PC-9 (cell line): ENCODE measurements at regions not wholly inside any gene's neighbourhood (a gene's known extent, or its start where the extent isn't known, plus 50 kb on each side); places are given as distances from the start of the nearest gene placed in this dataset.

ENCODE experiments used
- BruUV-seq: library from RNA; stranded (reverse); fragments of 400-500 nt; replicated peaks from 2 replicates; lab custom pipeline; 2021; lab: Mats Ljungman, UMichigan
- CTCF ChIA-PET: fragments of 300-600 bp; sonication (Branson Sonifier 250); formaldehyde crosslinking; loops from one replicate; lab custom pipeline; 2022; ENCODE audit warnings: antibody characterized with exemption; lab: Charles Lee
- POLR2A ChIA-PET: fragments of 300-600 bp; sonication (Branson Sonifier 250); formaldehyde crosslinking; loops from one replicate; lab custom pipeline; 2022; ENCODE audit warnings: antibody characterized with exemption; ENCODE audit not compliant: unreplicated experiment; lab: Charles Lee
- DNase-seq, 2 experiments: peaks; one replicate each; pipeline versions ENCODE4 v3.0.0 to v3.0.0-alpha.2; 2015 to 2022; ENCODE audit warnings: mixed read lengths in 1 of 2
- H2AFZ ChIP-seq: fragments of 200-600 bp; sonication (generic); 2 replicates; pipeline ENCODE4 v1.8.1; 2017; ENCODE audit warnings: antibody characterized with exemption
- H3F3A ChIP-seq: fragments of 200-600 bp; sonication (generic); 2 replicates; pipeline ENCODE4 v1.8.1; 2017; ENCODE audit warnings: antibody characterized with exemption, mild to moderate bottlenecking, low read depth; ENCODE audit not compliant: insufficient read depth
- H3K27ac ChIP-seq: fragments of 200-600 bp; sonication (generic); 2 replicates; pipeline ENCODE4 v1.6.1; 2016; ENCODE audit warnings: mixed run types
- H3K27me3 ChIP-seq: fragments of 200-600 bp; sonication (generic); 2 replicates; pipeline ENCODE4 v1.6.1; 2016; ENCODE audit warnings: low read depth, mixed run types; ENCODE audit not compliant: insufficient read depth
- H3K36me3 ChIP-seq: fragments of 200-600 bp; sonication (generic); 2 replicates; pipeline ENCODE4 v1.6.1; 2016; ENCODE audit warnings: low read depth, mixed run types
- H3K4me1 ChIP-seq: fragments of 200-600 bp; sonication (generic); replicated peaks from 2 replicates; pipeline ENCODE4 v1.6.1; 2016; ENCODE audit warnings: mixed run types; ENCODE audit not compliant: insufficient read depth
- H3K4me2 ChIP-seq: fragments of 200-600 bp; sonication (generic); 2 replicates; pipeline ENCODE4 v1.6.1; 2017; ENCODE audit warnings: mixed run types
- H3K4me3 ChIP-seq: fragments of 200-600 bp; sonication (generic); 2 replicates; pipeline ENCODE4 v1.6.1; 2016; ENCODE audit warnings: mixed run types
- H3K79me2 ChIP-seq: fragments of 200-600 bp; sonication (generic); 2 replicates; pipeline ENCODE4 v1.6.1; 2017; ENCODE audit warnings: low read depth, mixed run types
- H3K9me2 ChIP-seq: fragments of 200-600 bp; sonication (generic); 2 replicates; pipeline ENCODE4 v1.8.1; 2017; ENCODE audit warnings: mild to moderate bottlenecking; ENCODE audit not compliant: insufficient read depth
- H3K9me3 ChIP-seq: fragments of 200-600 bp; sonication (generic); 2 replicates; pipeline ENCODE4 v1.8.1; 2016; ENCODE audit warnings: low read depth; ENCODE audit not compliant: insufficient read depth
- H4K20me1 ChIP-seq: fragments of 200-600 bp; sonication (generic); 2 replicates; pipeline ENCODE4 v1.8.1; 2017; ENCODE audit not compliant: insufficient read depth
- CTCF ChIP-seq: fragments of 200-600 bp; sonication (generic); conservative IDR thresholded peaks from 2 replicates; pipeline ENCODE4 v1.6.1; 2017; ENCODE audit warnings: mixed run types, antibody characterized with exemption, mild to moderate bottlenecking, moderate library complexity
- EZH2 ChIP-seq: fragments of 200-600 bp; sonication (generic); IDR thresholded peaks from 2 replicates; pipeline ENCODE4 v1.8.0; 2017; ENCODE audit warnings: antibody characterized with exemption, low read depth
- intact Hi-C: fragments of 100-400 bp; cut with micrococcal nuclease; formaldehyde crosslinking; loops from one replicate; pipeline ENCODE4 v1.10.0; 2022; ENCODE audit not compliant: unreplicated experiment

- Histone ChIP-seq H3K9me2 (no peaks in the 10 kb centered on the region), H3K79me2 (no peaks in the 10 kb centered on the region), H3K9me3 (no peaks in the 10 kb centered on the region), H3K36me3 (no peaks in the 10 kb centered on the region), H2AFZ (0 out of 2 replicates have a peak overlapping the region, but pooled peaks have one; percentile 8), H3K4me3 (no peak overlapping the region), H4K20me1 (no peaks in the 10 kb centered on the region), H3F3A (no peaks in the 10 kb centered on the region), H3K4me1 (no peaks in the 10 kb centered on the region), H3K27ac (no peak overlapping the region), H3K27me3 (no peaks in the 10 kb centered on the region), H3K4me2 (no peak overlapping the region)
- CTCF ChIA-PET: no interaction called here
- POLR2A ChIA-PET: no interaction called here
- intact Hi-C loops: no loop called here
- TF ChIP-seq CTCF: no peak
- TF ChIP-seq EZH2: no peak
- DNase-seq: peak in 1 of 2 experiments; percentile 37
- no TSS peak for BruUV-seq
These were observed 428.9 kb upstream of the GNPDA2 start for GRCh38 chr4:45155081-45155777.

- CTCF ChIA-PET: no interaction called here
- Histone ChIP-seq H4K20me1 (no peaks in the 10 kb centered on the region), H3K4me1 (no peaks in the 10 kb centered on the region), H3K4me2 (no peak overlapping the region), H3K9me3 (no peaks in the 10 kb centered on the region), H3K36me3 (no peaks in the 10 kb centered on the region), H2AFZ (no peak overlapping the region), H3F3A (no peaks in the 10 kb centered on the region), H3K27me3 (no peaks in the 10 kb centered on the region), H3K27ac (no peak overlapping the region), H3K79me2 (no peaks in the 10 kb centered on the region), H3K9me2 (no peaks in the 10 kb centered on the region), H3K4me3 (no peak overlapping the region)
- DNase-seq: no peak
- intact Hi-C loops: no loop called here
- BruUV-seq: no TSS peak
- POLR2A ChIA-PET: no interaction called here
- TF ChIP-seq EZH2: no peak
- TF ChIP-seq CTCF: no peak
These were observed 421.5 kb upstream of the GNPDA2 start for GRCh38 chr4:45147866-45148265.

- Histone ChIP-seq H3F3A (no peaks in the 10 kb centered on the region), H4K20me1 (no peaks in the 10 kb centered on the region), H3K4me2 (no peak overlapping the region), H3K4me3 (no peak overlapping the region), H2AFZ (no peak overlapping the region), H3K9me3 (no peaks in the 10 kb centered on the region), H3K4me1 (no peaks in the 10 kb centered on the region), H3K27ac (no peak overlapping the region), H3K9me2 (no peaks in the 10 kb centered on the region), H3K27me3 (no peaks in the 10 kb centered on the region), H3K36me3 (no peaks in the 10 kb centered on the region), H3K79me2 (no peaks in the 10 kb centered on the region)
- intact Hi-C loops: no loop called here
- no peak for DNase-seq
- POLR2A ChIA-PET: no interaction called here
- CTCF ChIA-PET: no interaction called here
- TF ChIP-seq EZH2: no peak
- TF ChIP-seq CTCF: no peak
- no TSS peak for BruUV-seq
These were observed 404.7 kb upstream of the GNPDA2 start for GRCh38 chr4:45131020-45131419.
